Activated CD4-positive, alpha-beta T cell treated with anti-CD3 and anti-CD28 coated beads for 1 hour (primary cell): ENCODE measurements at regions not wholly inside any gene's neighbourhood (a gene's known extent, or its start where the extent isn't known, plus 50 kb on each side); places are given as distances from the start of the nearest gene placed in this dataset.

Experiments used
- DNase-seq: peaks from one replicate; pipeline ENCODE4 v3.0.0-alpha.2; 2020

- DNase-seq = no peak
These were observed 296.4 kb upstream of the ACVR2A start for GRCh38 chr2:147548451-147548850.

GRCh38 chr2:147547440-147547839, 297.4 kb upstream of the ACVR2A start:
- DNase-seq = no peak

GRCh38 chr2:147546109-147546508, 298.7 kb upstream of the ACVR2A start:
- DNase-seq = no peak

- DNase-seq = no peak
These were observed 301.8 kb upstream of the ACVR2A start for GRCh38 chr2:147543056-147543455.

- no peak for DNase-seq
These were observed 302.5 kb upstream of the ACVR2A start for GRCh38 chr2:147542351-147542750.

- DNase-seq = no peak
These were observed 303.5 kb upstream of the ACVR2A start for GRCh38 chr2:147541314-147541713.

GRCh38 chr2:147538821-147539220, 306.0 kb upstream of the ACVR2A start:
- DNase-seq = no peak

GRCh38 chr2:147538088-147538487, 306.7 kb upstream of the ACVR2A start:
- no peak for DNase-seq

GRCh38 chr2:147531269-147531668, 313.6 kb upstream of the ACVR2A start:
- no peak for DNase-seq

- DNase-seq = no peak
These were observed 314.8 kb upstream of the ACVR2A start for GRCh38 chr2:147530033-147530432.

- DNase-seq = no peak
These were observed 318.9 kb upstream of the ACVR2A start for GRCh38 chr2:147525819-147526489.

GRCh38 chr2:147524912-147525311, 319.9 kb upstream of the ACVR2A start:
- no peak for DNase-seq

- DNase-seq = no peak
These were observed 321.4 kb upstream of the ACVR2A start for GRCh38 chr2:147523415-147523814.

- no peak for DNase-seq
These were observed 322.9 kb upstream of the ACVR2A start for GRCh38 chr2:147521936-147522335.

GRCh38 chr2:147520817-147521216, 324.0 kb upstream of the ACVR2A start:
- no peak for DNase-seq

- no peak for DNase-seq
These were observed 325.7 kb upstream of the ACVR2A start for GRCh38 chr2:147519178-147519577.

- DNase-seq = no peak
These were observed 329.6 kb upstream of the ACVR2A start for GRCh38 chr2:147515213-147515612.

- DNase-seq = no peak
These were observed 332.6 kb upstream of the ACVR2A start for GRCh38 chr2:147512206-147512605.

- DNase-seq = no peak
These were observed 333.3 kb upstream of the ACVR2A start for GRCh38 chr2:147511491-147511948.

GRCh38 chr2:147509821-147510220, 335.0 kb upstream of the ACVR2A start:
- no peak for DNase-seq

- no peak for DNase-seq
These were observed 337.9 kb upstream of the ACVR2A start for GRCh38 chr2:147506889-147507288.

- no peak for DNase-seq
These were observed 342.0 kb upstream of the ACVR2A start for GRCh38 chr2:147502711-147503290.

GRCh38 chr2:147501968-147502367, 342.9 kb upstream of the ACVR2A start:
- no peak for DNase-seq

GRCh38 chr2:147500819-147501395, 343.9 kb upstream of the ACVR2A start:
- DNase-seq = no peak

GRCh38 chr2:147500229-147500628, 344.6 kb upstream of the ACVR2A start:
- DNase-seq = no peak
